ENCODE measurements at regions not wholly inside any gene's neighbourhood (a gene's known extent, or its start where the extent isn't known, plus 50 kb on each side); places are given as distances from the start of the nearest gene placed in this dataset.

GRCh38 chr2:235264121-235264493 lies 229.7 kb upstream of the AGAP1 start:
- TF ChIP-seq EZH2phosphoT487 (IDR thresholded peaks at IDR 0.05; ENCODE audit: unreplicated experiment) (no peak), EZH2 (IDR thresholded peaks at IDR 0.05; ENCODE audit: low read depth, unreplicated experiment) (no peak), ZNF114 (CRISPR knock-in tag; IDR thresholded peaks at IDR 0.05) (no peak), JUNB (IDR thresholded peaks at IDR 0.05; ENCODE audit: unreplicated experiment) (no peak), POLR2AphosphoS5 (IDR thresholded peaks at IDR 0.05; ENCODE audit: low read depth) (no peak), NANOG (IDR thresholded peaks at IDR 0.05; ENCODE audit: borderline replicate concordance) (no peak), REST (IDR thresholded peaks at IDR 0.05; ENCODE audit: unreplicated experiment) (no peak)
- TF ChIP-seq, protein P1, sequence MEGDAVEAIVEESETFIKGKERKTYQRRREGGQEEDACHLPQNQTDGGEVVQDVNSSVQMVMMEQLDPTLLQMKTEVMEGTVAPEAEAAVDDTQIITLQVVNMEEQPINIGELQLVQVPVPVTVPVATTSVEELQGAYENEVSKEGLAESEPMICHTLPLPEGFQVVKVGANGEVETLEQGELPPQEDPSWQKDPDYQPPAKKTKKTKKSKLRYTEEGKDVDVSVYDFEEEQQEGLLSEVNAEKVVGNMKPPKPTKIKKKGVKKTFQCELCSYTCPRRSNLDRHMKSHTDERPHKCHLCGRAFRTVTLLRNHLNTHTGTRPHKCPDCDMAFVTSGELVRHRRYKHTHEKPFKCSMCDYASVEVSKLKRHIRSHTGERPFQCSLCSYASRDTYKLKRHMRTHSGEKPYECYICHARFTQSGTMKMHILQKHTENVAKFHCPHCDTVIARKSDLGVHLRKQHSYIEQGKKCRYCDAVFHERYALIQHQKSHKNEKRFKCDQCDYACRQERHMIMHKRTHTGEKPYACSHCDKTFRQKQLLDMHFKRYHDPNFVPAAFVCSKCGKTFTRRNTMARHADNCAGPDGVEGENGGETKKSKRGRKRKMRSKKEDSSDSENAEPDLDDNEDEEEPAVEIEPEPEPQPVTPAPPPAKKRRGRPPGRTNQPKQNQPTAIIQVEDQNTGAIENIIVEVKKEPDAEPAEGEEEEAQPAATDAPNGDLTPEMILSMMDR (conservative IDR thresholded peaks at IDR 0.05; ENCODE audit: low read depth in 2 of 2), result 0 out of 4 replicates have a peak, but pooled peaks of 1 of the 2 experiments have one; percentile 15

Measured in GM23338 (cell line).